Astrocyte of the cerebellum (primary cell): ENCODE measurements at regions not wholly inside any gene's neighbourhood (a gene's known extent, or its start where the extent isn't known, plus 50 kb on each side); places are given as distances from the start of the nearest gene placed in this dataset.

Source experiments
- DNase-seq: peaks from one replicate; pipeline ENCODE4 v3.0.0-alpha.2; 2011; ENCODE audit warnings: low read depth
- H3K4me3 ChIP-seq: 2 replicates; pipeline ENCODE4 v1.5.1; 2011; ENCODE audit warnings: mild to moderate bottlenecking, low read depth, low read length, moderate library complexity
- in situ Hi-C: cut with HindIII; loops from 2 replicates; pipeline ENCODE4 v1.10.0; 2017; ENCODE audit warnings: low sequenced_read_pairs
- TF ChIP-seq, protein P1 (sequence below): IDR thresholded peaks from 2 replicates; pipeline ENCODE4 v1.5.1; 2012; ENCODE audit warnings: low read length, low read depth, moderate library complexity, mild to moderate bottlenecking; ENCODE audit errors: missing control alignments

DNA sequence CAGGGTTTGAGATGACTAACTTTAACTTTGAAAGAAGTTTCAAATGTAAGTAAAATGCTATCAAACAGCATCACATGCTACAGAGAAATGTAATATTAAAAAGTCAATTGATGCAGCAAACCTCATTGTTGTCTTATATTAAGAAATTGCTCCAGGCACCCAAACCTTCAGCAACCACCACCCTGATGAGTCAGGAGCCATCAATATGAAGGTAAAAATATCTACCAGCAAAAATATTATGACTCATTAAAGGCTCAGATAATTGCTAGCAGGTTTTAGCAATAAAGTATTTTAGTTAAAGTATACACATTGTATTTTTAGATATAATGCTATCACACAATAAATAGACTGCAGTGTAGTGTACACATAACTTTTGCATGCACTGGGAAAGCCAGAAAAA lies 746.3 kb downstream of the ZPLD1 start:
- H3K4me3 ChIP-seq: no peak overlapping the region
- no peak for DNase-seq
- in situ Hi-C loops: no loop called here
- TF ChIP-seq, protein P1, sequence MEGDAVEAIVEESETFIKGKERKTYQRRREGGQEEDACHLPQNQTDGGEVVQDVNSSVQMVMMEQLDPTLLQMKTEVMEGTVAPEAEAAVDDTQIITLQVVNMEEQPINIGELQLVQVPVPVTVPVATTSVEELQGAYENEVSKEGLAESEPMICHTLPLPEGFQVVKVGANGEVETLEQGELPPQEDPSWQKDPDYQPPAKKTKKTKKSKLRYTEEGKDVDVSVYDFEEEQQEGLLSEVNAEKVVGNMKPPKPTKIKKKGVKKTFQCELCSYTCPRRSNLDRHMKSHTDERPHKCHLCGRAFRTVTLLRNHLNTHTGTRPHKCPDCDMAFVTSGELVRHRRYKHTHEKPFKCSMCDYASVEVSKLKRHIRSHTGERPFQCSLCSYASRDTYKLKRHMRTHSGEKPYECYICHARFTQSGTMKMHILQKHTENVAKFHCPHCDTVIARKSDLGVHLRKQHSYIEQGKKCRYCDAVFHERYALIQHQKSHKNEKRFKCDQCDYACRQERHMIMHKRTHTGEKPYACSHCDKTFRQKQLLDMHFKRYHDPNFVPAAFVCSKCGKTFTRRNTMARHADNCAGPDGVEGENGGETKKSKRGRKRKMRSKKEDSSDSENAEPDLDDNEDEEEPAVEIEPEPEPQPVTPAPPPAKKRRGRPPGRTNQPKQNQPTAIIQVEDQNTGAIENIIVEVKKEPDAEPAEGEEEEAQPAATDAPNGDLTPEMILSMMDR: no peak

DNA sequence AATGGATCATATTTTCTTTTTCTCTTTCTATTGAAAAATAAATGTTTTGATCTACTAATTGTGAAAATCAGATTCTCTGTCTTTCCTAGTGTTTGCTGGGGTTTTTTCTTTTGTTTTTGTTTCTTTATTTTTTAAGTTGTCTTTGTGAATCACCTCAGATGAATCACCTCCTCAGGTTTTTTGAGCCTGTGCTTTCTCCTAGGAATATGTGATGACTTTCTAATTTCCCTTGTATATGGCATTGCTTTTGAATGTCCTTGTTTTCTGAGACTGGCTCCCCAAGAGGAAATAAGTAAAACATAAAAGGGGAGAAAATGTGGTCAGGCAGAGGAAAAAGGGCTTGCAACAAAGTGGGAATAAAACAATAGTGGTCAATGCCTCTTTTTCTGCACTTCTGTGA lies 750.0 kb downstream of the ZPLD1 start:
- no peak overlapping the region for H3K4me3 ChIP-seq
- in situ Hi-C loops: no loop called here
- TF ChIP-seq, protein P1: no peak
- no peak for DNase-seq

DNA sequence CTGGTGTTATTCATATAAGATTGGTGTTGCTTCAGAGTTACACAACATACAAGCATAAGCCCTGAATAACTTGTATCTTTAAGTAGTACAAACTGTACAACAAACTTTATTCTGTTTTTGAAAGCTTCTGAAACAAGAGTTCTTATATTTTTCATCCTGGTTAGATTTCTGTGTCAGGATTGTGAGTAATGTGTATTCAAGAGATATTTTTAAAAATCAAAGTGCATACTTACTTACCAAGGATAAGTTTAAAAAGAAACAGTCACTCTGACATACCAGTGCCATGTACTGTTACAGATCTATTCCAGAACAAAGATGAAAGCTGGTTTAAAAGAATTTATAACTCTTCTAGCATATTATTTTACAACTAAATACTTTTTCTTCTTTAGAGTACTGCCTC lies 755.1 kb downstream of the ZPLD1 start:
- DNase-seq: no peak
- in situ Hi-C loops: no loop called here
- H3K4me3 ChIP-seq: no peak overlapping the region
- TF ChIP-seq, protein P1: no peak

DNA sequence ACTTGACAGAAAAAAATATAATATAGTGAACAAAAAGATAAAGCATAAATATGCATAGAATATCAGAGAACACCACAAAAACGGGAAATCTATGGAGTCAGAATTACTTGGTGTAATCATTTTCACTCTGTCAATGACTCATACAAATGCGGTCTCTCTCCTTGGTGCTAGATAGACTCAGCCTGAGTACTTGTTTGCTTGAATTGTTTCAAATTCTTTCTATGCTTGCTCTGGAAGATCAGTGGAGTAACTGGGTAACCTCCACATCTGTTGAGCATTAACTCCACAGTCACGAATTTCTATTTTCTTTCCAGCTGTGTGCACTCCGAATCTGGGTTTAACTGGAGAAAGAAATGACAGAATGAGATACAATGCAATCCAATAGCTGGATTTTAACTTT lies 760.4 kb downstream of the ZPLD1 start:
- DNase-seq: peak; percentile 8
- TF ChIP-seq, protein P1: no peak
- no peak overlapping the region for H3K4me3 ChIP-seq
- in situ Hi-C loops: no loop called here

DNA sequence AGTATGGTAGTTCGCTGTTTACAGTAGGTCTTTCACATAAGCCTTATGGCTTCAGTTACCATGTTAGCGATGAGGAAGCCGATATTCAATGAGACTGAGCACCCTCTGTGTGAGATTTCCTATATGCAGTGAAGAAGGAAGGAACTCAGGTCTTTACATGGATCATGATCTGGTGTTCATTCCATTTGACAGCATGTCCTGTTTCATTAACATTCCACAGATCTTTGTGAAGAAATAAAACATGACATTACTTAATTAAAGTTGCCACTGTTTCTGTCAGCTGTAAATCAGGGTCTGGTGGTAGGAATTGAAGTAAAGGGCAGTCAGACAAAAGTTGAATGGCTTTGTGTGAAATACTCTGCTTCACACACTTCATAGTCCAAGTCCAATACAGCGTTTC lies 768.6 kb downstream of the ZPLD1 start:
- no peak overlapping the region for H3K4me3 ChIP-seq
- DNase-seq: no peak
- in situ Hi-C loops: no loop called here
- TF ChIP-seq, protein P1: no peak

DNA sequence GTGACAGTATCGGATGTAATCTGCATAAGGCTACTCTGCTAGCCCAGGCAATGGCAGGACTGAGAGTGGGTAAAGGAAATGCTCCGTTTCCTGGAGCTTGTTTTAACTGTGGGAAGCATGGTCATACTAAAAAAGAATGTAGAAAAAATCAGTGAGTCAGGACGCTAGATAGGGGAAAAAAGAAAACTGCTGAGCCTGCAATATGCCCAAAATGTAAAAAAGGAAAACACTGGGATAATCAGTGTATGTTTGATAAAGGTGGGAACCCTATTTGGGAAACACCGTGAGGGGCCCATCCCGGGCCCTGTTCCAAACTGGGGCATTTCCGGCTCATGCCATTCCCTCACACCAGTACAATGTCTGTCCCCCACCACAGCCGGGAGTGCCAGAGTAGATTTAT lies 775.8 kb downstream of the ZPLD1 start:
- DNase-seq: no peak
- in situ Hi-C loops: no loop called here
- TF ChIP-seq, protein P1: no peak
- no peak overlapping the region for H3K4me3 ChIP-seq

DNA sequence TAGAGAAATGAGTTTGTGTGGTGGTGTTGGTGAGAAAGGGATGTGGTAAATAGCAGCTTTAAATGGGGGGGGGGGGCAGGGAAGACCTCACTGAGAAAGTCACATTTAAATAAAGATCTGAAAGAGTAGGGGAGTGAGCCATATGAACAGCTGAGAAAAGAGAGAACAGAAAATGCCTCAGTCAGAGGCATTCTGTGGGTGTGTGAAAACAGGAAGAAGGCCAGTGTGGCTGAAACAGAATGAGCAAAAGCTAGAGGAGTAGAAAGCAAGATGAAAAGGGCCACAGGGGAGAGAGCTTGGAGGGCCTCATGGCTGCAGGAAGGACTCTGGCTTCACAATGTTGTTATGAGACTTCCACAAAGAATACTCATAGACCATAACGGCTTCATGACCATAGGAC lies 783.3 kb downstream of the ZPLD1 start:
- DNase-seq: no peak
- TF ChIP-seq, protein P1: no peak
- in situ Hi-C loops: no loop called here
- H3K4me3 ChIP-seq: no peak overlapping the region
